HEK293 (cell line): ENCODE measurements at regions not wholly inside any gene's neighbourhood (a gene's known extent, or its start where the extent isn't known, plus 50 kb on each side); places are given as distances from the start of the nearest gene placed in this dataset.

Source experiments
- ZFP3 ChIP-seq: fragments of 450-650 bp; formaldehyde crosslinking; IDR thresholded peaks from 2 replicates; pipeline ENCODE4 v1.5.1; 2016; ENCODE audit warnings: low read depth, missing biosample characterization, missing genetic modification characterization
- ZNF274 ChIP-seq, 2 experiments: fragments of 200-500 bp in 1 of 2; fragments of 450-650 bp in 1 of 2; sonication (Bioruptor generic) in 1 of 2; formaldehyde crosslinking in 1 of 2; IDR thresholded peaks; 2 replicates each; pipeline versions ENCODE4 v1.5.1 to v1.6.1; 2014 to 2016; ENCODE audit warnings: borderline replicate concordance in 1 of 2, inconsistent platforms in 1 of 2, low read length in 1 of 2, missing biosample characterization in 1 of 2, missing genetic modification characterization in 1 of 2
- TF ChIP-seq, protein P1 (sequence below): IDR thresholded peaks from 2 replicates; pipeline ENCODE4 v1.6.1; 2011; ENCODE audit warnings: mild to moderate bottlenecking, low read depth, low read length, borderline replicate concordance
- TF ChIP-seq, protein P2 (sequence below): fragments of 450-650 bp; formaldehyde crosslinking; optimal IDR thresholded peaks from 2 replicates; pipeline ENCODE3; 2016; ENCODE audit warnings: missing biosample characterization, mild to moderate bottlenecking, missing genetic modification characterization
- TF ChIP-seq, protein P3 (sequence below): fragments of 450-650 bp; formaldehyde crosslinking; IDR thresholded peaks from 2 replicates; pipeline ENCODE4 v1.5.1; 2016; ENCODE audit warnings: missing biosample characterization, missing genetic modification characterization
- TF ChIP-seq, protein P4 (sequence below): fragments of 450-650 bp; formaldehyde crosslinking; IDR thresholded peaks from 2 replicates; pipeline ENCODE4 v1.5.1; 2016; ENCODE audit warnings: missing biosample characterization, missing genetic modification characterization

DNA sequence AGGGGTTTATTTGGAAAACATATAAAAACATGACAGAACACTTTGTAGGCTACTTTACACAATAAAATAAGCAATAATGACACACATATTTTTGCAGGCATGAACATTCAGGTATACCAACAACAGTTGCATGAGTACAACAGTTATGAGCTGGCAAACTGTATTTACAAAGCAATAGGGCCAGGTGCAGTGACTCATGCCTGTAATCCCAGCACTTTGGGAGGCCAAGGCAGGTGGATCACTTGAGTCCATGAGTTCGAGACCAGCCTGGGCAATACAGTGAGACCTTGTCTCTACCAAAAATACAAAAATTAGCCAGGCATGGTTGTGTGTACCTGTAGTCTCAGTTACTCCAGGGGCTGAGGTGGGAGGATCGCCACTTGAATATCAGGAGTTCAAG lies 101.1 kb downstream of the BMP4 start:
- TF ChIP-seq ZFP3 (tag by site-specific recombination) (no peak), ZNF274 (IDR thresholded peaks at IDR 0.05; ENCODE audit: low read length) (no peak), ZNF274 (tag by site-specific recombination; IDR thresholded peaks at IDR 0.05; ENCODE audit: borderline replicate concordance) (no peak)
- TF ChIP-seq, protein P1, sequence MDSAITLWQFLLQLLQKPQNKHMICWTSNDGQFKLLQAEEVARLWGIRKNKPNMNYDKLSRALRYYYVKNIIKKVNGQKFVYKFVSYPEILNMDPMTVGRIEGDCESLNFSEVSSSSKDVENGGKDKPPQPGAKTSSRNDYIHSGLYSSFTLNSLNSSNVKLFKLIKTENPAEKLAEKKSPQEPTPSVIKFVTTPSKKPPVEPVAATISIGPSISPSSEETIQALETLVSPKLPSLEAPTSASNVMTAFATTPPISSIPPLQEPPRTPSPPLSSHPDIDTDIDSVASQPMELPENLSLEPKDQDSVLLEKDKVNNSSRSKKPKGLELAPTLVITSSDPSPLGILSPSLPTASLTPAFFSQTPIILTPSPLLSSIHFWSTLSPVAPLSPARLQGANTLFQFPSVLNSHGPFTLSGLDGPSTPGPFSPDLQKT, result no peak
- TF ChIP-seq, protein P2, sequence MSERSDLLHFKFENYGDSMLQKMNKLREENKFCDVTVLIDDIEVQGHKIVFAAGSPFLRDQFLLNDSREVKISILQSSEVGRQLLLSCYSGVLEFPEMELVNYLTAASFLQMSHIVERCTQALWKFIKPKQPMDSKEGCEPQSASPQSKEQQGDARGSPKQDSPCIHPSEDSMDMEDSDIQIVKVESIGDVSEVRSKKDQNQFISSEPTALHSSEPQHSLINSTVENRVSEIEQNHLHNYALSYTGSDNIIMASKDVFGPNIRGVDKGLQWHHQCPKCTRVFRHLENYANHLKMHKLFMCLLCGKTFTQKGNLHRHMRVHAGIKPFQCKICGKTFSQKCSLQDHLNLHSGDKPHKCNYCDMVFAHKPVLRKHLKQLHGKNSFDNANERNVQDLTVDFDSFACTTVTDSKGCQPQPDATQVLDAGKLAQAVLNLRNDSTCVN (tag by site-specific recombination), result no peak
- TF ChIP-seq, protein P3, sequence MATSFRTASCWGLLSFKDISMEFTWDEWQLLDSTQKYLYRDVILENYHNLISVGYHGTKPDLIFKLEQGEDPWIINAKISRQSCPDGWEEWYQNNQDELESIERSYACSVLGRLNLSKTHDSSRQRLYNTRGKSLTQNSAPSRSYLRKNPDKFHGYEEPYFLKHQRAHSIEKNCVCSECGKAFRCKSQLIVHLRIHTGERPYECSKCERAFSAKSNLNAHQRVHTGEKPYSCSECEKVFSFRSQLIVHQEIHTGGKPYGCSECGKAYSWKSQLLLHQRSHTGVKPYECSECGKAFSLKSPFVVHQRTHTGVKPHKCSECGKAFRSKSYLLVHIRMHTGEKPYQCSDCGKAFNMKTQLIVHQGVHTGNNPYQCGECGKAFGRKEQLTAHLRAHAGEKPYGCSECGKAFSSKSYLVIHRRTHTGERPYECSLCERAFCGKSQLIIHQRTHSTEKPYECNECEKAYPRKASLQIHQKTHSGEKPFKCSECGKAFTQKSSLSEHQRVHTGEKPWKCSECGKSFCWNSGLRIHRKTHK (tag by site-specific recombination), result no peak
- TF ChIP-seq, protein P4, sequence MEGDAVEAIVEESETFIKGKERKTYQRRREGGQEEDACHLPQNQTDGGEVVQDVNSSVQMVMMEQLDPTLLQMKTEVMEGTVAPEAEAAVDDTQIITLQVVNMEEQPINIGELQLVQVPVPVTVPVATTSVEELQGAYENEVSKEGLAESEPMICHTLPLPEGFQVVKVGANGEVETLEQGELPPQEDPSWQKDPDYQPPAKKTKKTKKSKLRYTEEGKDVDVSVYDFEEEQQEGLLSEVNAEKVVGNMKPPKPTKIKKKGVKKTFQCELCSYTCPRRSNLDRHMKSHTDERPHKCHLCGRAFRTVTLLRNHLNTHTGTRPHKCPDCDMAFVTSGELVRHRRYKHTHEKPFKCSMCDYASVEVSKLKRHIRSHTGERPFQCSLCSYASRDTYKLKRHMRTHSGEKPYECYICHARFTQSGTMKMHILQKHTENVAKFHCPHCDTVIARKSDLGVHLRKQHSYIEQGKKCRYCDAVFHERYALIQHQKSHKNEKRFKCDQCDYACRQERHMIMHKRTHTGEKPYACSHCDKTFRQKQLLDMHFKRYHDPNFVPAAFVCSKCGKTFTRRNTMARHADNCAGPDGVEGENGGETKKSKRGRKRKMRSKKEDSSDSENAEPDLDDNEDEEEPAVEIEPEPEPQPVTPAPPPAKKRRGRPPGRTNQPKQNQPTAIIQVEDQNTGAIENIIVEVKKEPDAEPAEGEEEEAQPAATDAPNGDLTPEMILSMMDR (tag by site-specific recombination), result no peak
